A549 (cell line): ENCODE measurements at regions not wholly inside any gene's neighbourhood (a gene's known extent, or its start where the extent isn't known, plus 50 kb on each side); places are given as distances from the start of the nearest gene placed in this dataset.

Experiments
- ATAC-seq, 2 experiments: fragments of 200-7000 bp in 1 of 2; fragments of >200 bp in 1 of 2; cut with Nextera tagmentation in 1 of 2; cut with Tn5 transposase in 1 of 2; 3 replicates each; pipeline versions ENCODE4 v1.8.0 to v1.9.1; 2018 to 2020; ENCODE audit warnings: mild to moderate bottlenecking in 1 of 2, moderate library complexity in 1 of 2
- CTCF ChIA-PET: fragments of 300-600 bp; sonication (Branson Sonifier 250); formaldehyde crosslinking; extraction: SDS; loops from one replicate; lab custom pipeline; 2021; ENCODE audit warnings: antibody characterized with exemption, inconsistent platforms; lab: Yijun Ruan, JAX
- POLR2A ChIA-PET: fragments of 350-600 bp; formaldehyde crosslinking; extraction: SDS; loops from one replicate; lab custom pipeline; 2021; ENCODE audit warnings: antibody characterized with exemption, inconsistent platforms; lab: Yijun Ruan, JAX
- DNase-seq, 2 experiments: peaks; one replicate each; pipeline versions ENCODE4 v3.0.0 to v3.0.0-alpha.2; 2011 to 2016; ENCODE audit warnings: low read depth in 1 of 2, low spot score in 1 of 2
- FAIRE-seq: peaks from 2 replicates; lab custom pipeline; 2011; peaks lifted over from hg19 to GRCh38; lab: Jason Lieb, UNC
- H3K27ac ChIP-seq, 2 experiments: fragments of >200 bp; sonication (Bioruptor Twin); formaldehyde crosslinking; 3 replicates each; pipeline ENCODE4 v1.5.1; 2016 to 2017
- H3K4me1 ChIP-seq: fragments of >200 bp; sonication (Bioruptor Twin); formaldehyde crosslinking; 3 replicates; pipeline ENCODE4 v1.6.1; 2016
- H3K4me2 ChIP-seq: fragments of >200 bp; sonication (Bioruptor Twin); formaldehyde crosslinking; 3 replicates; pipeline ENCODE4 v1.6.1; 2016
- H3K4me3 ChIP-seq: fragments of >200 bp; sonication (Bioruptor Twin); formaldehyde crosslinking; 3 replicates; pipeline ENCODE4 v1.5.1; 2016
- H3K9me3 ChIP-seq: fragments of >200 bp; sonication (Bioruptor Twin); formaldehyde crosslinking; 3 replicates; pipeline ENCODE4 v1.6.1; 2016
- BHLHE40 ChIP-seq: IDR thresholded peaks from 2 replicates; pipeline ENCODE4 v1.6.1; 2012; ENCODE audit warnings: low read depth, low read length, inconsistent platforms
- CEBPB ChIP-seq, 2 experiments: fragments of >200 bp in 1 of 2; sonication (Bioruptor Twin) in 1 of 2; formaldehyde crosslinking in 1 of 2; IDR thresholded peaks; 2 replicates each; pipeline ENCODE4 v1.6.1; 2012 to 2016
- FOSB ChIP-seq: fragments of 250-450 bp; sonication (Bioruptor Pico); IDR thresholded peaks from 2 replicates; pipeline ENCODE4 v1.5.0; 2020; ENCODE audit warnings: mild to moderate bottlenecking, moderate library complexity
- FOSL2 ChIP-seq, 2 experiments: fragments of 450-650 bp in 1 of 2; fragments of >200 bp in 1 of 2; sonication (Bioruptor Twin) in 1 of 2; formaldehyde crosslinking; IDR thresholded peaks; 2 replicates each; pipeline versions ENCODE4 v1.5.0 to v1.6.1; 2016 to 2020; ENCODE audit warnings: mild to moderate bottlenecking in 1 of 2, moderate library complexity in 1 of 2
- FOXS1 ChIP-seq: fragments of 250-450 bp; sonication (Bioruptor Pico); IDR thresholded peaks from 2 replicates; pipeline ENCODE4 v1.5.0; 2020; ENCODE audit warnings: mild to moderate bottlenecking, moderate library complexity
- GATA3 ChIP-seq: IDR thresholded peaks from 2 replicates; pipeline ENCODE4 v1.6.1; 2012; ENCODE audit warnings: borderline replicate concordance
- HOXA7 ChIP-seq: fragments of 250-450 bp; sonication (Bioruptor Pico); IDR thresholded peaks from 2 replicates; pipeline ENCODE4 v1.5.0; 2020; ENCODE audit warnings: mild to moderate bottlenecking, moderate library complexity
- HOXB5 ChIP-seq: fragments of 250-450 bp; sonication (Bioruptor Pico); IDR thresholded peaks from 2 replicates; pipeline ENCODE4 v1.5.0; 2020; ENCODE audit warnings: mild to moderate bottlenecking, moderate library complexity
- JUN ChIP-seq, 2 experiments: fragments of >200 bp; sonication (Bioruptor Twin); formaldehyde crosslinking; IDR thresholded peaks; 2 replicates in 1 of 2; 3 replicates in 1 of 2; pipeline ENCODE4 v1.6.1; 2016 to 2017
- KDM1A ChIP-seq: fragments of 200-600 bp; sonication (generic); IDR thresholded peaks from 2 replicates; pipeline ENCODE4 v1.6.1; 2016; ENCODE audit warnings: low read depth, mild to moderate bottlenecking
- MAZ ChIP-seq: fragments of 150-350 bp; IDR thresholded peaks from 2 replicates; pipeline ENCODE4 v1.6.1; 2014; ENCODE audit warnings: antibody characterized with exemption, low read depth, low read length, borderline replicate concordance
- NFE2L2 ChIP-seq: fragments of 150-350 bp; conservative IDR thresholded peaks from 2 replicates; pipeline ENCODE4 v1.6.1; 2014; ENCODE audit warnings: low read length
- NPAS2 ChIP-seq: fragments of 250-450 bp; sonication (Bioruptor Pico); IDR thresholded peaks from 2 replicates; pipeline ENCODE4 v1.8.0; 2022; ENCODE audit warnings: mild to moderate bottlenecking, moderate library complexity, borderline replicate concordance
- POLR2A ChIP-seq: IDR thresholded peaks from 2 replicates; pipeline ENCODE4 v1.6.1; 2012; ENCODE audit warnings: mild to moderate bottlenecking, low read length
- RAD21 ChIP-seq, 2 experiments: fragments of >200 bp in 1 of 2; sonication (Bioruptor Twin) in 1 of 2; formaldehyde crosslinking in 1 of 2; IDR thresholded peaks in 1 of 2; conservative IDR thresholded peaks in 1 of 2; 2 replicates in 1 of 2; 3 replicates in 1 of 2; pipeline ENCODE4 v1.6.1; 2012 to 2018; ENCODE audit warnings: inconsistent platforms in 1 of 2
- RFX5 ChIP-seq: fragments of 450-650 bp; IDR thresholded peaks from 2 replicates; pipeline ENCODE4 v1.7.1; 2014; ENCODE audit warnings: antibody characterized with exemption, mild to moderate bottlenecking, moderate library complexity
- TFCP2L1 ChIP-seq: fragments of 250-450 bp; sonication (Bioruptor Pico); IDR thresholded peaks from 2 replicates; pipeline ENCODE4 v1.5.0; 2021; ENCODE audit warnings: mild to moderate bottlenecking
- ZC3H11A ChIP-seq: fragments of 450-650 bp; IDR thresholded peaks from 2 replicates; pipeline ENCODE4 v1.6.1; 2014; ENCODE audit warnings: antibody characterized with exemption, mild to moderate bottlenecking
- ZNF302 ChIP-seq: fragments of 250-450 bp; sonication (Bioruptor Pico); IDR thresholded peaks from 2 replicates; pipeline ENCODE4 v1.9.0; 2021; ENCODE audit warnings: inconsistent platforms, mild to moderate bottlenecking, moderate library complexity
- WGBS: methylation state at CpG from one replicate; pipeline ENCODE4 v1.1.6; 2017; ENCODE audit errors: missing lambda C conversion rate; 5-methylcytosine and 5-hydroxymethylcytosine counted together
- TF ChIP-seq, protein P1 (sequence below): IDR thresholded peaks from 2 replicates; pipeline ENCODE4 v1.6.1; 2012
- TF ChIP-seq, protein P2 (sequence below): fragments of 250-450 bp; sonication (Bioruptor Pico); IDR thresholded peaks from 2 replicates; pipeline ENCODE4 v1.5.0; 2020; ENCODE audit warnings: low read depth, mild to moderate bottlenecking, moderate library complexity
- TF ChIP-seq, protein P3 (sequence below): fragments of >200 bp; sonication (Bioruptor Twin); formaldehyde crosslinking; IDR thresholded peaks from 2 replicates; pipeline ENCODE4 v1.6.1; 2016

DNA sequence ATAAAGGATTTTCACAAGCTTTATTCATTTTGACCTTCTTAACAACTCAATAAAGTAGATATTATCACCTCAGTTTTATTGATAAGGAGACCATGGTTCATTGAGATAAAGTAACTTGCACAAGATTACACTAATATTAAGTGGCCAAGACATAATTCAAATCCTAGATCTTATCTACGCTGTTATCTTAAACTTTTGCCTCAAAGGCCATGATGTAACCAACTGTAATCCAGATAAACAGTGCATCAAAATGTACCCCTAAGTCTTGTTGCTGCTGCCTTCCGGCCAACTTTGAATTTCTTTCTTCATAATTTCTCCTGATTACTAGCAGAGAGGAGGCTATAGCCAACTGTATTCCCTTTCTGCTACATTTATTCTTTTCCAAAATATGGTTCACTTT lies 1094.8 kb upstream of the PIK3C3 start:
- no peak for FAIRE-seq
- POLR2A ChIA-PET, result no interaction called here
- CTCF ChIA-PET, result no interaction called here
- no peak overlapping the region for H3K27ac ChIP-seq
- H3K4me3 ChIP-seq, result no peak overlapping the region
- no peak for DNase-seq
- H3K4me2 ChIP-seq, result no peak overlapping the region
- no peaks in the 10 kb centered on the region for H3K9me3 ChIP-seq
- TF ChIP-seq CEBPB (IDR thresholded peaks at IDR 0.05) (no peak), MAZ (no peak), NFE2L2 (no peak), HOXA7 (CRISPR knock-in tag) (no peak), FOSB (CRISPR knock-in tag) (no peak), BHLHE40 (no peak), RFX5 (no peak), RAD21 (conservative IDR thresholded peaks at IDR 0.05 in 1 of 2, IDR thresholded peaks at IDR 0.05 in 1 of 2) (no peak)
- TF ChIP-seq, all 56 proteins: peak for 0
- H3K4me1 ChIP-seq, result no peaks in the 10 kb centered on the region
- ATAC-seq, result no peak
- 46% methylated on average over 2 of the region's 2 CpGs for WGBS

DNA sequence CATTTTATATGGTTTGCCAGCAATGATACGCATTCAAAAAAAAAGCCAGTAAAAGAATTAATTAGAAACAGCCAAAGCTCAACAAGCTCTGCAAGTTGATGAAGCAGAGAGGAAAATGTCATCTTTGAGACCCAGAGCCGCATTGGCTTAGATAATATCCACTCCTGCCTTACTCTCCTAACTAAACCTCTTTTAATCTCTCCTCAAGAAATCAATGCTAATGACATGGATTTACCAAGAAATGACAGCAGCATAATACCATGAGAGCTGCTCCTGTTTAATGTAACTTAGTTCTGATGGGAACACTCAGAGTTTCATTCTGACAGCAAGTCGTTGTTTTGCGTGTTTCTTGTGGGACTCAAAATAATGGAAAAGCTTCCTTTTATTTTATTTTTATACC lies 1099.4 kb upstream of the PIK3C3 start:
- H3K4me3 ChIP-seq, result no peak overlapping the region
- no peak for FAIRE-seq
- no peak overlapping the region for H3K27ac ChIP-seq
- ATAC-seq, result no peak
- no peak for DNase-seq
- TF ChIP-seq ZC3H11A (no peak), POLR2A (no peak), RAD21 (conservative IDR thresholded peaks at IDR 0.05 in 1 of 2, IDR thresholded peaks at IDR 0.05 in 1 of 2) (no peak), FOSB (CRISPR knock-in tag) (no peak)
- H3K4me1 ChIP-seq, result no peaks in the 10 kb centered on the region
- no peaks in the 10 kb centered on the region for H3K9me3 ChIP-seq
- 51% methylated on average over 4 of the region's 4 CpGs for WGBS
- no peak overlapping the region for H3K4me2 ChIP-seq
- CTCF ChIA-PET, result no interaction called here
- POLR2A ChIA-PET, result no interaction called here

DNA sequence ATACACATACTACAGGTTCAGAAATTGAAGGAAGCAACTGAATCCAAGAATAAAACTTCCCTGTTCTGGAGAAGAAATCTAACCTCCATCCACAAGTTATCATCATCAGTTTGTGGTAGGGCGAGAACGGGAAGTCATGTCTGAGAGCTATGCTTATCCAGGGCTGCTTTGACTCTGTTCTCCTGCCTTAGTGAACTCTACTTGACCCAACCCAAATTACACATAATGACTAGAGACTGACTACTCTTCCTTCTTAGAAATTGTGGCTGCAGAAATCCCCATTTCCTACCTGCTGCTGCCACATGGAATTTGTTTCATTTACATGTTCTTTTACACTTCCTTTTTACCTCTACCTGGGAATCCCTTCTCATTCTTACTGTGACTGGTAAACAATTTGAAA lies 1102.6 kb upstream of the PIK3C3 start:
- no peak overlapping the region for H3K4me3 ChIP-seq
- POLR2A ChIA-PET, result no interaction called here
- H3K27ac ChIP-seq, result no peak overlapping the region
- 56% methylated on average over 2 of the region's 2 CpGs for WGBS
- no peaks in the 10 kb centered on the region for H3K9me3 ChIP-seq
- H3K4me1 ChIP-seq, result no peaks in the 10 kb centered on the region
- DNase-seq (no peak), ATAC-seq (no peak), FAIRE-seq (no peak)
- H3K4me2 ChIP-seq, result no peak overlapping the region
- TF ChIP-seq, protein P1, sequence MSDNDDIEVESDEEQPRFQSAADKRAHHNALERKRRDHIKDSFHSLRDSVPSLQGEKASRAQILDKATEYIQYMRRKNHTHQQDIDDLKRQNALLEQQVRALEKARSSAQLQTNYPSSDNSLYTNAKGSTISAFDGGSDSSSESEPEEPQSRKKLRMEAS, result no peak
- TF ChIP-seq JUN (IDR thresholded peaks at IDR 0.05) (no peak), BHLHE40 (no peak), KDM1A (no peak), NPAS2 (CRISPR knock-in tag) (no peak), GATA3 (no peak), CEBPB (IDR thresholded peaks at IDR 0.05) (no peak), HOXB5 (CRISPR knock-in tag) (no peak), ZNF302 (CRISPR knock-in tag) (no peak), POLR2A (no peak), FOSL2 (IDR thresholded peaks at IDR 0.05) (no peak), FOSL2 (CRISPR knock-in tag; IDR thresholded peaks at IDR 0.05) (no peak), MAZ (no peak), FOXS1 (CRISPR knock-in tag) (no peak), TFCP2L1 (CRISPR knock-in tag) (no peak)
- TF ChIP-seq, protein P2, sequence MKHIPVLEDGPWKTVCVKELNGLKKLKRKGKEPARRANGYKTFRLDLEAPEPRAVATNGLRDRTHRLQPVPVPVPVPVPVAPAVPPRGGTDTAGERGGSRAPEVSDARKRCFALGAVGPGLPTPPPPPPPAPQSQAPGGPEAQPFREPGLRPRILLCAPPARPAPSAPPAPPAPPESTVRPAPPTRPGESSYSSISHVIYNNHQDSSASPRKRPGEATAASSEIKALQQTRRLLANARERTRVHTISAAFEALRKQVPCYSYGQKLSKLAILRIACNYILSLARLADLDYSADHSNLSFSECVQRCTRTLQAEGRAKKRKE, result no peak
- TF ChIP-seq, protein P3, sequence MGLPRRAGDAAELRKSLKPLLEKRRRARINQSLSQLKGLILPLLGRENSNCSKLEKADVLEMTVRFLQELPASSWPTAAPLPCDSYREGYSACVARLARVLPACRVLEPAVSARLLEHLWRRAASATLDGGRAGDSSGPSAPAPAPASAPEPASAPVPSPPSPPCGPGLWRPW, result no peak
- CTCF ChIA-PET, result no interaction called here
